ENCODE measurements at regions not wholly inside any gene's neighbourhood (a gene's known extent, or its start where the extent isn't known, plus 50 kb on each side); places are given as distances from the start of the nearest gene placed in this dataset.

DNA sequence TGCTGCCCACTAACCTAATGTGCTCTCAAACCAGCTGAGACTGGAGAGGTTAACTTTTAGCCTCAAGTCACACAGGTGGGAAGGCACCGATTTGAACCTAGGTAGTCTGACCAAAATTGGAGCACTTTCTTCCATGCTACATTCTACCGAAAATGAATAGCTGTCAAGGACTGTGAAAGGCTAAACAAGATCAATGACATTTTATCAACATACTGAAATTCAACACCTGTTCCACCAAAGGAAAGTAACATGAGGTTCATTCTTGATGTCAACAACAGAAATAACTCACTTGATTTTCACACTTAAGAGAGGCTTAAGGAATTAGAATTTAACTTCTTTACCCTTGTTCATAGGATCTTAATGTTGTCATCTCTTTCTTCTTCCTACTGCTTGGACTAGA is 284.4 kb upstream of the MON1B start:
- no peak for DNase-seq (ENCODE audit: low spot score)

DNA sequence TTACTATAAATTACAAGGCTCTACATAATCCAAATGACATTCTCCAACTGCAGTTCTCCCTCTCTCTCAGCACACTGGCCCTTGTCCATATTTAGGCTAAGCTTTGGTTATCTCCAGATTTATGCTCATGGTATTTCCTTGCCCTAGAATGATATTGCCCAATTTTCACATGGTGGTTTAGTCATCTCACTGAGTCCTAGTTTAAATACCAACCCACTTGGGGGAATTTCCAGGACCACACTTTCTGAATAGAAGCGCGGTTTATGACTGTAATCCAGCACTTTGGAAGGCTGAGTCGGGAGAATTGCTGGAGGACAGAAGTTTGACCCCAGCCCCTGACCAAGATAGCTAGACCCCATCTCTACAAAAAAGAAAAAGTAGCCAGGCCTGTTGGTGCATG is 280.1 kb upstream of the MON1B start:
- no peak for DNase-seq (ENCODE audit: low spot score)

DNA sequence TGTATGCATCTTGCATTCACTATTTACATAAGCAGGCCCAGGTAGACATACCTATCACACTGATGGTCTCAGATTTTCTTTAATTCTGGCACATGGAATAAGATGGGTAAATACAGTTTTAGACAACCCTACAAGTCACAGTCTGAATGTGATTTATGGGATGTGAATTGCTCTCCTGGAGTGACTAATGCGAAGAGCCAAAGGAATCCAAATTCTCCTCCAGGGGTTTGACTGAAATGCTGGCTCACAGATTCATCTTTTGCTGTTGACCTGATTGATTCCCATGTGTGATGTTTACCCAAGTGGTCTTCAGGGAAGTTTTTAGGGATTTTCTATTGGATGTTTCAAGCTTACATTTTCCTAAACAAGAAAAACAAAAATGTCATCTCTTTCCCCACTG is 277.9 kb upstream of the MON1B start:
- DNase-seq (ENCODE audit: low spot score): no peak

DNA sequence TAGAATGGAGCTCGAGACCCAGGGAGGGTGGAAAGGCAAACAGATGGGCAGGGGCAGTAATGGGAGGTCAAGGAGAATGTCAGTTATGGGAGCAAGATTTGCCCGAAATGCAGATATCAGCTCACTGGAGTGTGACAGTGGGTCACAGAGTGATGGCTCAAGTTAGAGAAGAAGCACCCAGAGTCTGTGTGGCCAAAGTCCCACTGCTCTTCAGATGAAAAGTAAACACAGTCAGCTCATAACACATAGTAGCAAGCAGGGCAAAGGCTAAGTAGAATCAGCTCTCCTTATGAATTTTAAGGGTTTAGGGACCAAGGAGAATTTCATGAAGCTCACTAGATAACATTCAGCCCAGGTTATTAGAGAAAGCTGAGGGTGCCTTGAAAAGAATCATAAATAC is 264.9 kb upstream of the MON1B start:
- DNase-seq (ENCODE audit: low spot score): no peak

DNA sequence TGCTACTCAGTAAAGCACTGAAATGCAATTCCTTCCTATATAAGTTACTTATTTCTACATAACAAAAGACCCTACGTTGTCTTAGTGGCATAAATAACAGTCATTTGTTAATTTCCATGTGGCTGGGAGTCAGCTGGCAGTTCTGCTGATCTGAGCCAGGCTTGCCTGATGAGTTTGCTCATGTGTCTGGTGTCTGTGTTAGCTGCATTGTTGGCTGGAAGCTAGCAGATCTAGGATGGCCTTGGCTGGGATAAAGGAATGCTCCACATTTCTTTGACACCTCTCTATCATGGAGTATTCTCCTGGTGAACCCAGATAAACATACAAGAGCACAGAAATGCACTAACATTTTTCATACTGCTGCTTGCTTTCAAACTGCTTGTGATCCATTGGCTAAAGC is 264.4 kb upstream of the MON1B start:
- DNase-seq (ENCODE audit: low spot score): no peak

DNA sequence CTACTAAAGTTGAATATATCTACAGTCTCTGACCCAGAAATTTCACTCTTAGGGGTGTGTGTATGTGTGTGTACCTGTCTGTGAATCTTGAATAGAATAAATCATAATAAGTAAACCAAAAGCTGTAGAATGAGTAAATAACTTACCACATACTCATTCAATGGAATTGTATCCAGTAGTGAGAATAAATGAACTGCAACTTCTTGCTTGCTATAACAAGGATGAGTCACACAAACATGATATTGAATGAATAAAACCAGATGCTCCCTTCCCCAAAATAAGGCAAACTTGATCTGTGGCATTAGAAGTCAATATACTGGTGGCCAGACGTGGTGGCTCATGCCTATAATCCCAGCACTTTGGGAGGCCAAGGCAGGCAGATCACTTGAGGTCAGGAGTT is 259.8 kb upstream of the MON1B start:
- no peak for DNase-seq (ENCODE audit: low spot score)

DNA sequence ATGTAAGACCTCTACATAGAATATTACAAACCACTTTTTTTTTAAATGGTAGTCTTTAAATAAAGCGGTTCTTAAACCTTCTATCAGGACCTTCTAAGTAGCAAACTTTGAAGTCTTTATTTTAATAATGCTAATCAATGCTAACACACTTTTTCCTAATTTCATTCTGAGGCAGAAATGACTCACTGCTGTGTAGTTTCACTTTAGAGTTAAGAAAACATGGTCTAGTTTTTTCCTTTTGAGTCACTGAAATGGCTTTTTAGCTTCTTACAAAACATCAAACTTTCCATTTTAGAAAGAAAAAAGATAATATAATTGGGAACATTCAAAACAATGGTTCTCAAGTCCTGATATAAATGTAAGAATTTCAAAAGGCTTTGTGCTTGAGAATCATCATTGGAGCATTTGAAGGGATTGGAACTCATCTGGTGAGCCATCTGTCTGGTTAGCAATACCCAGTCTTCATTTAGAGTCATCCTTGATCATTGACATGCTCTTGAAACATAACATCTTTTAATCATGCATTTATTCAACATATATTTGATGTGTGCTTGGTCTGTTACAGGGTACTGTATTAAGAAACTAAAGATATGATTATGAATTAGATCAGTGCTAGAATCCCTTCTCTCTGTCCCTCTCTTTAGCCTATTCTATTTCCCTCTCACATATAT is 258.3 kb upstream of the MON1B start:
- no peak for DNase-seq (ENCODE audit: low spot score)

DNA sequence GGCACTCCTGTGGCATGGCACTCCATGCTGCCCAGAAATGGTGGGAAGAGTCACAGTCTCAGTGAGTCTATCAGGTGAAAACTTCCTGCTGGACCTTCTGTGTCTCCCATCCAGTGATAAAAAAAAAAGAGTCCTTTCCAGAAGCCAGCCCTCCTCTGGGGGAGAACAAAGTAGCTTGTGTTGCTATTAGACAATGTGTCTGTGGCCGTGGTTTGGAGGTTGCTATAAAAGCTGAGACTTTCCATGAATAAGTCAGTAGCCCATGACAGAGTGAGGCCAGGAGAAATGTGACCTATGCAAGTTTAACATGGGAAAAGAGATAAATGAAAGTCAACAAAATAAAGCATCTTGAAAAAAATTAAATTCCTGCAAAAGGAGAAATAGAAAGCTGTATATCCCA is 250.7 kb upstream of the MON1B start:
- no peak for DNase-seq (ENCODE audit: low spot score)

DNA sequence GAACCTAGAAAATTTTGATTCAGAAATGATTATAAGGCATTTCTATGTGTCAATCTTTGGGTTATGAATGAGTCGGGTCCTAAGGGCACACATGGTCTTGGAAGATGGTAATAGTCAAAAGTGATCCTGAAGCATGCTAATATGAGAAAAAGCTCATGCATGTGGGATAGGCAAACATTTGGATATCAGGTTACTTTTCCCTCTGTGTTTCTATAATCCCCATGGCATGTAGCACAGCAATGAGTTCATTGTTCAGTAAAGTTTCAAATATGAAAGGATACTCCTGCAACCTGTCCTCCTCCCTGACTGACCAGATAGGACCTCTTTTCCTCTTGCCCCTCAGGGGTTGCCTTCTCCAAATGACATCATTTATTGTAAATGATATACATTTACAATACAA is 249.9 kb upstream of the MON1B start:
- DNase-seq (ENCODE audit: low spot score): no peak

DNA sequence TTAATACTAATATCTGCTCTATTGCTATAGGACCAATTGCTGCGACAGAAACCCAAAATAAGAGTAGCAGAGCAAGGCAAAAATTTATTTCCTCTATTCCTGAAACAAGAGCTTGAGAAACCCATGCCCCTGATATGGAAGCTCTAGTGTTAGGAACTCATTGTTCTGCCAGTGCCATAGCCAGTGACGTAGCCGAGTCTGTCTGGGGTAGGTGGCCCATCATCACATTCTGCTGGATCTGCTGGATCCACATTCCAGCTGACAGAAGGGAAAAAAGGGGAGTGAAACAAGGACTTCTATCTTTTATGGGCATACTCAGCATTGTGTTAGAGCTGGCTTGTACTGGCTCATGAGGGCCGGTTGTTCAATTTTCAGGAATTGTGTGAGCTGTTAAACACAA is 248.9 kb upstream of the MON1B start:
- DNase-seq (ENCODE audit: low spot score): no peak

DNA sequence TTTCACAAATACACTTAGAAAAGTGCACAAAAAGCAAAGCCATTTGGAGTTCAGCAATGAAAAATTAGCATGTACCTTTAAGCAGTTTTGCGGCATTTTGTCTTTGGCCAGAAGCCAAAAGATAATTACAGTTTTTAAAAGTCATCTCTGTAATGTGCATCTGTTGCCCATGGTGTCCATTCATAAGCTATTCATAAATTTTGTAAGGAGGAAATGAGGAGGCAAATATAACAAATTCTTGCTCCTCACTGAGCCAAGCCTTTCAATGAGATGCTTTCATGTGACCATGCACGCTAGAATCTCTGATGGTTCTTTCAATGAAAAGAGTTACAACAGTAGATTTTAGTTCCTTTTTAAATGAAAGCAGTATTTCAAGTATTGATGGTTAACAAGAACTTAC is 247.1 kb upstream of the MON1B start:
- no peak for DNase-seq (ENCODE audit: low spot score)

DNA sequence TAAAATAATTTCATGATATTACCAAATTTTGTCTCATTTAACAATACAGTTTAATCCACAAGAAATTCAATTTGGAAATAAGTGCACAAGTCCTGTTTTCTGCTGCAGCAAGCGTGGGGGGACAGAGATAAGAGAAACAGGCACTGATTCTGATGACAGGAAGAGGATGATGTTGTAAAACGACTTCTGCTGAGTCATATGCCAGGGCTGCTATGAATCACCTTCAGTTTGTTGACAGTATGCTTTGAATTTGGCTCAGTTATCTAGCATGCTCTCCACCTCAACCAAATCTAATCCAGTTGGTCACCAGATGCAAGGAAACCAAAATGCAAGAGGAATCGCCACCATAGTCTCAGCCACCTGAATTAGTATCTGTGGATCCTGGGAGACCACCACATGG is 244.1 kb upstream of the MON1B start:
- DNase-seq (ENCODE audit: low spot score): peak; percentile 16

DNA sequence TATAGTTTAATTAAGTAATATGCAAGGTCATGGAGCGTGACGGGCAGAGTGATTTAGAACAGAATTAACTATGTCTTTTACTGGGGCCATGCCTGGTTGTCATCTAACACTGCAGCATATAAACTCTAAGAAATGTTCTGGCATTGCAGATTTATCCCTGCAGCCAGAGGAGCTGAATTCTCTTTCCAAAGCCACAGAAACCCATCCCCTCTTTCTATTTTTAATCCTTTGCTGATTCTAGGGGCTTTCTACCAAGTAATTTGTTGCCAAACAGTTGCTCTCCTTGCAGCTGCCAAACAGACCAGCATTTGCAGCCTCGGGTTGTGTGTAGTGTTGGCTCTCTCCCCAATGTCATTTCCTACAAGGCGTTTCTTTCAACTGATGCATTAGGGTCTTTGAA is 243.2 kb upstream of the MON1B start:
- no peak for DNase-seq (ENCODE audit: low spot score)

DNA sequence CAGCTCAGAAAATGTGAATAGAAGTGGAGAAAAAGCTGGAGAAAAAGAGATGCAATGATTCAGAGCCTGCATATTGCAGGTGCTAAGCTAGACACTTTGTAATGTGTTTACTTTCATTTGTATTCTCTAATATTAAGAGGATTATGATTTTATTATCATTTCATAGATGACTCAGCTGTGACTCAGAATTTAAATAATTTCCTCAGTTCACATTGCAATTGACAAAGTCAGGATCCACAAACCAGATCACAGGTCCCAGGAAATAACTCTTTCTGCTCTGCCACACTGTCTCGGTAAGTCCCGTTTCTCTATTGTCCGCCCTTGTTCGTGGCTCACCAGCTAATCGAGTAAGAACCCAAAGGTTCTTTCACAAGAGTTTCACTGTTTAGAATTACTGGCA is 235.4 kb upstream of the MON1B start:
- DNase-seq (ENCODE audit: low spot score): no peak

DNA sequence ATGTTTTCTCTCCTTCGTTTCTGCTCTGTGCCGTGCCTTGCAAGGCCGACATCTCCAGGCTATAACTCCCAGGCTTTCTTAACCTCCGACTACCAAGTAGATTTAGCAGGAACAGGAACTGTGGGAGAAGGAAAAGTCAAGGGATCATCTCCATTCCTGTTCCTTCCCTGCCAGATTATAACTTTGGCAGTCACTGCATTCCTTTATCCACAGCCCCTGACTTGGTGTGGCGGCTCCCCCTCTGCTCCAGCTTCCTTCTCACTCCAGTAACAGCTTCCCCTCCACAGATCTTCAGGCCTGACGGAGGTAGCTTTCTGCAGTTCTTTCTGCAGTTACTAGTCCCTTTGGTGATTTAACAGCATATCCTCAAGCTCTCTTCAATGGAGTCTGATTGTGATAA is 234.6 kb upstream of the MON1B start:
- no peak for DNase-seq (ENCODE audit: low spot score)

DNA sequence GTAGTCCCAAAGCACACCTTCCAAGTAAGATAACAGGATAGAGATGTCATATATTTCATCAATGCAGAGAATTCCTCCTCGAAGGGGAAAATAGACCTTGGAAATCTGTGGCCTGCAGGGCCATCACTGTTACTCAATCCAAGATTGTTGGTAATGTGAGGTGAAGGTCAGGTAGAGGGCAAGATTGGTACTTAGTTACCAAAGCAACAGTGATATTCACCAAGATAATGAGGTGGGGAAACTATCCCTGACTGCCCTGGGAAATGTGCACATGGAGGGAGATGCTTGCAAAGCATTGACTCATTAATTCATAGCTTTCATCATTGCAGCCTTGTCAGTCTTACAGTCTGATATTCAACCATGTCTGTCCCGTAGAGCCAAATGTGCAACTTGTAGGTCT is 234.1 kb upstream of the MON1B start:
- no peak for DNase-seq (ENCODE audit: low spot score)

DNA sequence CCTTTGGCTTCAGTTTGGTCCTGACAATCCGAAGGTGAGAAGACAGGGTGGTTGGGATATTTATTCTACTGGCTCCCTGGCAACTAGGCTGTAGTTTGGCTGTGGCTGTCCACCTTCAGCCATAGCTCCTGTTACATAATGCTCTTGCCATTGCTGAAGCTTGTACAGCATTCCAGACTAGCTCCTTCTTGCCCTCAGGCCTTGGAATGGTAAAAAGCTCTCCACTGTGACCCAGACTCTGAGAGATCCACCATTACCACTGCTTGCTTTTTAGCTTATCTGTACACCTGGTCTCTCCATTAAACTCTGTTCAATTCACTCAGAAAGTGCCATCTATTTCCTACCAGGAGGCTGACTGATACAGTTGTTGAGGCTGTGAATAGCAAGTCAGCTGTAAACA is 231.8 kb upstream of the MON1B start:
- DNase-seq (ENCODE audit: low spot score): no peak

DNA sequence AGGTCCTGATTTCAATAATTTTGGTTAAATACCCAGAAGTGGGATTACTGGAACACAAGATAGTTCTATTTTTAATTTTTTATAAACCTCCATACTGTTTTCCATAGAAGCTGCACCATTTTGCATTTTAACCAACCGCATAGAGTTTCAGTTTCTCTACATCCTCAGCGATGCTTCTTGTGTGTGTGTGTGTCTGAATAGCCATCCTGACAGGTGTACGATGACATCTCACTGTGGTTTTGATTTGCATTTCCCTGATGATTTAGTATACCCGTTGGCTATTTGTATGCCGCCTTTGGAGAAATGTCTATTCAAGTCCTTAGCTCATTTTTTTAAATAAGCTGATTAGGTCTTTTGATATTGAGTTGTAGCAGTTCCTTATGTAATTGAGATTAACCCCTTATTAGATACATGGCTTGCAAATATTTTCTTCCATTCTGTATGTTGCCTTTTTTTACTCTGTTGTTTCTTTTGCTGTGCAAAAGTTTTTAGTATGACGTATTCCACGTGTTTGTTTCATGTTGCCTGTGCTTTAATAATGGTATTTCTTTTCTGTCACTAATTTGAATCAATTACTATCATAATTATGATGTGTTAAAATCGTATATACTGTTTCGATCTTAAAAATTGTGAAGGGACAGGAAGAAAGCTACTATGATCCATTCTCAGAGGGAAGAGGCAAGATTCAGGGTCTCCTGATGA is 227.2 kb upstream of the MON1B start:
- no peak for DNase-seq (ENCODE audit: low spot score)

DNA sequence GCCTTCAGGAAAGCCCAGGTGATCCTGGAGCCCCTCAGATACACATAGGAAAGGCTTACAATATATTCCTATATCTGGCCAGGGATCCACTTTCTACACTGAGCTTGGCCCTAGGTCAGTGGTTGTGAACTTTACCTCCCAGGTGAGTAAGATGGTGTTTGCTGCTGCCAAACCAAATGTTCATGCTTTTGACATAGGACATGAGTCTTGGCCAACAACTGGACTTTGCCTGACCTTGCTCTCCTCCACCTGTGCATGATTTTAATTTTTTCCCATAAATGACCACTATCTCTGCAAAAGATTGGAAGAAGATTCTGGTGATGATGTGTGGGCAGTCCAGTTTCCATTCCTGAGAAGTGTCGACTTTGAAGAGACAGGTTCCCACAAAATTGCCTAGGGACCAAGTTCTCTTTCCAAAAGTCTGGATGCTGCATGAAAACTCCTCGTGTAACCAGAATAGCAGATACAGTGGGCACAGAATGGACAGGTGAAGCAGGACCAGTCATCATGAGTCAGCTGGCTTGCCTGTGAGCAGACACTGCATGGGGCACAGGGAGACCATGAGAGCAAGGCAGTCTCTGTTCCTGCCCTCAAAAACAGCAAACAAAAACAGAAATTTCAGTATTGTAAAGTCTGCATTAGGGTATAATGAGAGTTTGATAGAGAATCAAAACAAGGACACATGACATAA is 226.4 kb upstream of the MON1B start:
- DNase-seq (ENCODE audit: low spot score): no peak

DNA sequence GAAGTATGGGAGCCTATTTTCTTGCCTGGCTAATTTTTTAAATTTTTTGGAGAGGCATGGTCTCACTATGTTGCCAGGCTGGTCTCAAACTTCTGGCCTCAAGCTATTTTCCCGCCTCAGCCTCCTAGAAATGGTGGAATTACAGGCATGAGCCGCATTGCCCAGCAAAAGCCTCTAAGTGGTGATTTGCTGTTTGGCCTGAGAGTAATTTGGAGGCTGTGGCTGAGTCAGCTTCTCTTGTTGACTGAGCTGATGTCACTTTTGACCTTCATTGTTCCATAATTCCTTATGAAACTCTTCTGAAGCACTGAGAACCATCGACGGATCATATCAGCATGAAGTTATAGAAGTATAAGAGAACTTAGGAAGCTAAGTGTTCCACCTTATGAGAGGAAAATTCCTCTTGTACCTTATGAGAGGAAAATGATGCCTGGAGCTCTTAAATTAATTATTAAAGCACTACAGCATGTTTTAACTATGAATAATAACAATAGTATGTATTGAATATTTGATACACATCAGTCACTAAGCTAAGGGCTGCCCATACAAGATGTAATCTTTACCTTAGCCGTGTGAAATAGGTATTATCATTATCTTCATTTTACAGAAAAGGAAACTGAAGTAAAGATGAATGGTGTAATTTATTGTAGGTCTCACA is 220.8 kb upstream of the MON1B start:
- DNase-seq (ENCODE audit: low spot score): no peak

DNA sequence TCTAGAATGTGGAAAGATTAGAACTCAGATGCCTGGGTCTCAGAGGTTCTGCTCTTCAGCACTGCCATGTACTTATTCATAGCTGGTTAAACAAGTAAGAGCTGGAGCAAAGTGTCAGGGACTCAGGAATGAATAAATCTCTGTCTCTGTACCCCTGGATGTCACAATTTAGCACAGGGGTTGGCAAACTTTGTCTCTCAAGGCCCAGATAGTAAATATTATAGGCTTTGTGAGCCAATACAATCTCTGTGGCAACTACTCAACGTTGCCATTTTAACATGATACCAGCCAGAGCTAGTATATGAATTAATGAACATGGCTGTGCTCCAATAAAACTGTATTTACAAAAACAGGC is 220.3 kb upstream of the MON1B start:
- DNase-seq (ENCODE audit: low spot score): no peak

DNA sequence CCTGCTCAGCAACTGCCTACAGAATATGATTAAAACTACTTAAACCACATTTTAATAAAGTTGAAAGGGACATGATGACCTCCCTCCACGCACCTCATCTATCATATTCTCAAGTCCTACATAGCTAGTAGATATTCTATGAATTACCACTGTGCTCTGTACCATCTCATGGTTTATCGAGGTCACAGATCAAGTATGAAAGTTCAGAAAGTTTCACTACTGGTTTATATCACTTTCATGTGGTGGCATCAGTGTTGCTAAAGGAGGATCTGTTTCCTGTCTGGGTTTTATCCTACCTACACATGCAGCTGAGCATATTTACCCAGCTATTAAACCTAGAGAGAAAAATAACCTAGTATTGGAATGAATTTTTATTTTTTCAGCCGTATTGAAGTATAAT is 214.9 kb upstream of the MON1B start:
- DNase-seq (ENCODE audit: low spot score): no peak

DNA sequence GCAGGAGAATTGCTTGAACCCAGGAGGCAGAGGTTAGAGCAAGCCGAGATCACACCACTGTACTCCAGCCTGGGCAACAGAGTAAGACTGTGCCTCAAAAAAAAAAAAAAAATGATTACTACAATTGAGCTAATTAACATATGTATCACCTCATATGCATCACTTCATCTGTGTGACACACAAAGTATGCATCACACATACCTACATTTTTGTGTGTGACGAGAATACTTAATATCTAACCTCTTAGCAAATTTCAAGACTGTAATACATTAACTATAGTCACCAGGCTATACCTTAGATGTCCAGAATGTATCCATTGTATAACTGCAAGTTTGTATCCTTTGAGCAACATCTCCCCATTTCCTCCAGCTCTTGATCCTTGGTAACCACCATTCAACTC is 214.2 kb upstream of the MON1B start:
- no peak for DNase-seq (ENCODE audit: low spot score)
